NCI-H1930 (cell line): ENCODE measurements at regions not wholly inside any gene's neighbourhood (a gene's known extent, or its start where the extent isn't known, plus 50 kb on each side); places are given as distances from the start of the nearest gene placed in this dataset.
"Not testable (repeated sequence)": the region's sequence is repeated elsewhere in the genome, so short reads cannot be mapped to it uniquely, and the experiment has no call there.

Experiments
- DNase-seq, 2 experiments: peaks; one replicate each; lab custom pipeline; 2025; lab: John Stamatoyannopoulos, UW

DNA sequence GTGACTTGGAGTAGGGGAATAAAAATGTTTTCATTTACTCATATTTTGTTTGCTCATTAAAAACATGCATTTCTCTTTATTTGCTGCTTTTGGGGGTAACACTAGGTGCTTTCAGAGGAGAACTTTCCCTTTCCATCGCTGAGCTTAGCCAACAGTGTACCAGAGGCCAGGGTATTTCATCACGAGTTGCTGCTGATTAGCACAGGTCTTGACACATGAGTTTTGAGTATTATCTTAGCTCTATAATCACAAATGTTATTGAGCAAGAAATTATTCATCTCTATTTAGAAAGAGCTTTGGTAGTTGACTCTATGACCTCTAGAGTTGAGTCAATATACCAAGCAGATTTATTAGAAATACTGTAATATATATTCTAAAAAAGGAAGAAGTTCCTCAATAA lies 375.9 kb downstream of the NXPH1 start:
- DNase-seq = no peak

- DNase-seq = no peak
Observed at GRCh38 chr7:8817448-8818036, 384.1 kb downstream of the NXPH1 start.

DNA sequence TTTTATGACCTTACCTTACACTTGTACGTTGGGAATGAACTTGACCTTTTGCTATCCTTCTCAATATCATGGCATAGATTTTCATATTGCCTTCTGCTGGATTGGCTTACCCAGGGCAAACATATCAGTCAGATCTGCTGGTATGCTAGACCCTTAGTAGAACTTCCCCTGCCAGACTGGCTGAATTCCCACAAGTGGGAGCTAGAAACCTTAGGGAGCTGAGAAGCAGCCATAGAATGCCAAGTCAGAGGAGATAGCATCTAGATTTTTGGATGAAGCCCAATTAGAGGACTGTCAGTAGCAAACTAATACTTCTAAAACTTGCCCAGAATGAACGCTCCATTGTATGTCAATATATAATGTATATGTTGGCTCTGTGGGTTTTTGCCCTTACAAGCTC lies 385.0 kb downstream of the NXPH1 start:
- DNase-seq = no peak

DNA sequence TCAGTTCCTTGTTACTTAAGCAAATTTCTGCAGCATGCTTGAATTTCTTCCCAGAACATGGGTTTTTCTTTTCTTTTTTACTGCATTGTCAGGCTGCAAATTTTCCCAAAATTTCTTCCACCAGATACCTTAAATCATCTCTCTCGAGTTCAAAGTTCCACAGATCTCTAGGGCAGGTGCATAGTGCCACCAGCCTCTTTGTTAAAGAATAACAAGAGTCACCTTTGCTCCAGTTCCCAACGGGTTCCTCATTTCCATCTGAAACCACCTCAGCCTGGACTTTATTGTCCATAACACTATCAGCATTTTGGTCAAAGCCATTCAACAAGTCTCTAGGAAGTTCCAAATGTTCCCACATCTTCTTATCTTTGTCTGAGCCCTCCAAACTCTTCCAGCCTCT lies 389.2 kb downstream of the NXPH1 start:
- DNase-seq = no peak

DNA sequence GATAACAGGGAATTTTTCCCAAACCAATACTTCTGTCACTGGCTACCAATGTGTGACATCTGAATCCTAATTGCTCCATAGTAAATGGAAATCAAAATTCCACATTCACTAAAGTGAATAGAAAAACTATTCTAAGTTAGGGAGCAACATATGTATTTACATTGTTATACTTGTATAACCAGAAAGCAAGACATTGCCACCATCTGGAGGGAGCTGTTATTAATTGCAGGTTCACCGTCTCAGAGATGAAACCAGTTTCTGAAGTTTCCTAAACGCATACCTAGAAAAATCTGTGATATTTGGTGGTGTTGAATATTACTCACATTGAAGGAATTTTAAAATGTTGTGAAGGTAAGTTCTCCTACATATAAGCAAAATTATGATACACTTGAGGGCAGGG lies 390.1 kb downstream of the NXPH1 start:
- no peak for DNase-seq

DNA sequence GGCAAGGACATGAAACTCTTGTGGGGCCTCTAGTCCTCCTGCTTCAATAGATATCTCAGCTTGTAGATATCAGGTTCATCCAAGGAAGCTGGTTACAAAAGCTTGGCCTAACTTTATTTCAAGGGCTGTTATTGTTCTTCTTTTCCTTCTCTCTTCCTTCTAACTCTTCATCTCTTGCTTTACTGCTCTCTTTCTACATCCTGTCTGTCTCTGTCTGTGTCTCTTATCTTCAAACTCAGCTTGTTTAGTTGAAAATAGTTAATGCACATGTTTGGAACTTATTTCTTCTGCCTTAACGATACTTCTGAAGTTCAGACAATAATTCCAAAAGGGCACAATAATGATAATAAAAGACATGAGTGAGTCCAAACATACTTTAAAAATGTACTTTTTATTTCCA lies 393.9 kb downstream of the NXPH1 start:
- no peak for DNase-seq

DNA sequence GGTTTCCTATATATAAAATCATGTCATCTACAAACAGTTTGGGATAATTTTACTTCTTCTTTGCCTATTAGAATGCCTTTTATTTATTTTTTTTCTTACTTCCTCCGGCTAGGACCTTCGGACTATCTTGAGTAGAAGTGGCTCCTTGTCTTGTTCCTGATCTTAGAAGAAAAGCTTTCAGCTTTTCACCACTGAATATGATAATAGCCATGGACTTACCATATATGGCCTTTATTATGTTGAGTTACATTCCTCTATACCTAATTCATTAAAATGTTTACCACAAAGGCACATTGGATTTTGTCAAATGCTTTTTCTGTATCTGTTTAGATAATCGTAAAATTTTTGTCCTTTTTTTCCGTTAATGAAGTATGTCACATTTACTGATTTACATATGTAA lies 395.7 kb downstream of the NXPH1 start:
- no peak for DNase-seq

DNA sequence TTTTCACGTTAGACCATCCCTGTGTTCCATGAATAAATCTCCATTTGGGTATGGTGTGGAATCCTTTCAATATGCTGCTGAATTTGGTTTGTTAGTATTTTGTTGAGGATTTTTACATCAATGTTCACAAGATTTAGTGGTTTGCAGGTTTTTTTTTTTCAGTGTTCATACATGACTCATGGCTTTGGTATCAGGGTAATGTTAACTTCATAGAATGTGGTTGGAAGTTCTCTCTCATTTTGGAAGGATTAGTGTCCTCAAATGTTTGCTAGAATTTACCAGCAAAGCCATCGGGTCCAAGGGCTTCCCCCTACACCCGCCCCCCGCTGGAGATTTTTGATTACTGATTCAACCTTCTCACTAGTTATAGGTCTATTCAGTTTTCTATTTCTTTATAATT lies 398.0 kb downstream of the NXPH1 start:
- DNase-seq = no peak

GRCh38 chr7:8833355-8833754 lies 399.9 kb downstream of the NXPH1 start:
- no peak for DNase-seq

- no peak for DNase-seq
Observed at GRCh38 chr7:8841171-8841570, 407.8 kb downstream of the NXPH1 start.

- no peak for DNase-seq
Observed at GRCh38 chr7:8871716-8872115, 438.3 kb downstream of the NXPH1 start.

DNA sequence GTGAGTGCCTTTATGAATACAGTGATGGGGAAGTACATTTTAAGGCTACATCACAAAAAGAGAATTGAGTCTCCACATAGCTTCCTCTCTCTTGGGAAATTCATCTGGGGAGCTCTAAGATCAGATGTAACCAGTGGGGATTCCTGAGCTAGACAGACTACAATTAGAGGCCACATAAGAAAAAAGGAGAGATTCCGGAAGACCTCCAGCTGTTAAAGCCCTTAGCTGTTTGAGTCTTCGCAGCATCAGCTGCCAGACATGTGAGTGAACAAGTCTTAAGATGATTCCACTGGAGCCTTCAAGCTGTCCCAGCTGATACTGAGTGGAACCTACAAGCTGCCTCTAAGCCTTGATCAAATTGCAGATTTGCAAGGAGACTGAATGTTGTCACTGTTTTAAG lies 448.5 kb downstream of the NXPH1 start:
- no peak for DNase-seq

GRCh38 chr7:8885480-8886000 lies 452.1 kb downstream of the NXPH1 start:
- DNase-seq = no peak

DNA sequence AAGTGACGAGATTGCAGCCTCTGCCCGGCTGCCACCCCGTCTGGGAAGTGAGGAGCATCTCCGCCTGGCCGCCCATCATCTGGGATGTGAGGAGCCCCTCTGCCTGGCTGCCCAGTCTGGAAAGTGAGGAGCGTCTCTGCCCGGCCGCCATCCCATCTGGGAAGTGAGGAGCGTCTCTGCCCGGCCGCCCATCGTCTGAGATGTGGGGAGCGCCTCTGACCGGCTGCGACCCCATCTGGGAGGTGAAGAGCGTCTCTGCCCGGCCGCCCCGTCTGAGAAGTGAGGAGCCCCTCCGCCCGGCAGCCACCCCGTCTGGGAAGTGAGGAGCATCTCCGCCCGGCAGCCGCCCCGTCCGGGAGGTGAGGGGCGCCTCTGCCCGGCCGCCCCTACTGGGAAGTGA lies 456.9 kb downstream of the NXPH1 start:
- not testable (repeated sequence) for DNase-seq

- DNase-seq = no peak
Observed at GRCh38 chr7:8893775-8894174, 460.4 kb downstream of the NXPH1 start.

DNA sequence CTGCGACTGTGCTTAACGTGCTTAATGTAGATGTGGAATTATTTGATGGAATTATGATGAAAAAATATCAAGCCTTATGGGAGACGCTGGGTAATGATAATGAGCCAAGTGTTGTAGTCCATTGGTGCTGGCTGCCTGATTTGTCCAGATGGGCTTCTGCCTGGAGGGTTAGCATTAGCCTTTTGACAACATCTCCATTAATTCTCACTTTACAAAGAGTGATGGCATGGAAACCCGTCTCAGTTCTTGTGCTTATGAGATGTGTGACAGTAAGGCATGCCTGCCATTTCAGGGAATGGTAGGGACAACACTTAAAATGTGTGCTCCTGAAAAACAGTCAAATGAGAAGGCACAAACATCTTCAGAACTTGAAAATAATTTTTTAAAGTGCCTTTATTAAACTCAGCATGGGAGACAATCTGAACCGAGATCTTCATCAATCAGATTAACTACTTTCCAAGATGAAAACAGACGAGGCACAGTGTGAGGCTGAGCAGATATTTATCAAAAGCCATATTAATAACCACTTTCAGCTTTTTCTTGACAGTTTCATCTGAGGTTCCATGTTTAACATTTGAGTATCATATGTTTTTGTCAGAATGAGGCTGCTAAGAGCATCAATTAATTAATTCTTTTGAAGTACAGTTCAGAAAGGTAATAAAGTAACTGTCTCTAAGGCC lies 473.1 kb downstream of the NXPH1 start:
- no peak for DNase-seq

GRCh38 chr7:8908889-8909288 lies 475.5 kb downstream of the NXPH1 start:
- DNase-seq = no peak

- DNase-seq = no peak
Observed at GRCh38 chr7:8913682-8914081, 480.3 kb downstream of the NXPH1 start.

- DNase-seq = no peak
Observed at GRCh38 chr7:8921807-8922206, 488.4 kb downstream of the NXPH1 start.

GRCh38 chr7:8922726-8923125 lies 489.3 kb downstream of the NXPH1 start:
- DNase-seq = no peak

GRCh38 chr7:8923164-8923806 lies 489.9 kb downstream of the NXPH1 start:
- no peak for DNase-seq

DNA sequence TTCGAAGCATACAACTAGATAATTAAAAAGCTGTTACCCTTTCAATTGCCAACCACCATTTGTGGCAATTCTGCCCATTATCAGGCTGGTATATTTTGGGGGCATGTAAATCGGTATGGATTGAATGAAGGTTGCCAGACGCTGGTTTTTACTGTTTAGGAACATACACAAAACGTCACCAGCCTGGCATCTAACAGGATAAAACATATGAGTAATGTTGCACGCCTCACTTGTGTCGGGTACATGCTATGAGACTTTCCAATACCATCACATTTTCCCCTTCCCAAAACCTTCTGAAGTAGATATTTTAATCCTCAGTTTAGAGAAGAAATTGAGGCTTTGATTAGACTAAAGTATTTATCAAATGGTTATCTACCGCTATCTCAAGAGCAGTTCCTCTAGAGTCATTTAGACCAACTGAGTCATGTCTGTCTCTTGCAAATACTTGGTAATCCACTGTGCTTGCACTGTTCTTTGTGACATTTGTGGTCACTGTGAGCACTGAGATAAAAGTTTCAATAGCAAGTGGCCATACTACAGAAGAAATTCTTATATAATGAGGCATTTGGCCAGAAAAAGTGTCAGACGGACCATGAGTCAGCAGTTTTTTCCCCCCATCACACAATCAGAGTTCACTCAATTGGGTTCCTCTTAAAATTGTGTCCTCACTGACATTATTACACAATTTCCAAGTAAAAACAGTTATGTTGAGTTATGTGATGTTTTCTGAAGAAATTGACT lies 498.7 kb downstream of the NXPH1 start:
- DNase-seq = no peak

- no peak for DNase-seq
Observed at GRCh38 chr7:8932751-8933150, 499.3 kb downstream of the NXPH1 start.
